ENCODE measurements at regions not wholly inside any gene's neighbourhood (a gene's known extent, or its start where the extent isn't known, plus 50 kb on each side); places are given as distances from the start of the nearest gene placed in this dataset.

GRCh38 chr5:136526791-136527190, 161.4 kb upstream of the TRPC7 start:
- DNase-seq, result no peak

DNA sequence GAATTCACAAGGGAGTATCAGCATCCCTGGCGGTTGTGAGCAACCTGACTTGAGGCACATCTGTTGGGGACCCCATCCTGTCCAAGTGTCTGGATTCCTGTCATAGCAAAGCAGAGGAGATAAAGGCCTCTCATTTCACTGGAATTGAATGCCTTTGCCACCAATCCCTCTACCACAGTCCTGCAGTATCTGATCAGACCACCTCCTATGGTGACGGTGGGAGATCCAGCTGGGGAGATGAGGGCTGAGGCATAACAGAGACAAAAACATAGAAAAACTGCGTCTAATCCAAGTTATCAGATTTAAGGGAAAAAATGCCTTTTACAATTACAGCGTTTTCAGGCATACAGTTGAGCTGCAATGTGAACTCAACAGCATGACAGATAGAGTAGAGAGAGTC, 160.7 kb upstream of the TRPC7 start:
- DNase-seq, result no peak

DNA sequence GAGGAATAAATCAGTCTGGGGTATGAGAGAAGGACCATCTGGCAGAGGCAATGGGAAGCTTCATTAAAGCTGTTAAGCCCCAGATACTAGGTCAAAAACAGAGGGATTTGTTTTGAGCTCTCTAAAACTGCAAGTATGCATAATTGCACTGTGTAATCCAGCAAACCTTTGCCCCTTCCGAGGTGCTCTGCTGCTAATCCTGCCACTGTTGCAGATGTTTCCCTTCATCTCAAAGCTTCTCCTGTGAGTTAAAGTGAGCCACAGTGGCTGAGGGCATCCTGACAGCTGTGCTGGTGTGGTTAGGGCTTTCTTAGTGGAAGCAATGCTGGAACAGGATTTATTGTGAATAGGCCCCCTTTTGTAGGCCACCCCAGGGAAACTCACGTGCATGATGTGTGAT, 160.3 kb upstream of the TRPC7 start:
- no peak for DNase-seq

DNA sequence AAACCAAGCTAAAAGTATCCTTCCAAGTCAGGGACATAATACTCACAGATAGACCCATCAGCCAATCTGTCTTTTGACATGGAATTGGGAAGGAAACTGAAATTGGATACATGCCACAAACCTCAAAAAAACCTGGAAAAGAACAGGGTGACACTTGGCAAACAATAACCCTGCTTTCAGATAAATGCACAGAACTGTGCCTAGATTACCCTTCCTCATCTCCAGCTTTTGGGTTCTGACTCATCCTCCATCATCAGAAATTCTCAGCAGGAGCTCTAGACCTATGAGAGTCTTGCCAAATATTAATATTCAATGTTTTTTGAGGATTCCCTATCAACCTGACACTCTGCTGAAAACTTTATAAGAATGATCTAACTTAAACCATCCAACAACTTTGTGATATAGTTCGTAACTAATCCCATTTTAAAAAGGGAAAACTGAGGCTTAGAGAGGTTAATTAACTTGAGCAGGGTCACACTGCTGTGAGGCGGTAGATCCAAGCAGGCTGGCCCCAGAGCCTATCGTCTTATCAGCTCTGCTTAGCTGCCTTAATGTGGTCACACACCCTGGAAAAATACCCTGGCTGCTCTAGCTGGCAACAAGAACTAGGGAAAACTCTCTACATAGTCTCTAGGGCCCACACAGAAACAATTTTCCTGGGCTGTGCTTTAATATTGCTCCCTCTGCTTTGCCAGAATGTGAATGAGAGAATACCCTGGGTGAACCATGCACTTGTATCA, 157.0 kb upstream of the TRPC7 start:
- DNase-seq, result peak; percentile 19

DNA sequence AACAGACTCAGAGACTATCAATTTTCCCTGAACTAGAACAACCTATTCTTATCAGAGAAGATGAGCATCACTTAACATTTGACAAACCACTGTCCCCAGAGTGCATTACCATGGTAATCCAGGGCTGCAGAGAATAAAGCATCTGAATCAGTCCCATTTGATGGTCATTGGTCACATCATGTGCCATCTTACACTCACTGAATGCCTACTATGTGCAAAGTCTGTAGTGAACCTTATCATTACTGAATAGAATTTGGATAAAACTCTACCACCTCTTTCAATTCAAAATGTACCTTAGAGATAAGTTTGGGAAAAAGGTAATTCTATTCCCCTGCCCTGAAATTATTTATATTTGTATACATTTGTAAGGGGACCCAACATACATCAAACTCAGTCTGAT, 156.4 kb upstream of the TRPC7 start:
- no peak for DNase-seq

GRCh38 chr5:136518814-136519213, 153.5 kb upstream of the TRPC7 start:
- DNase-seq, result peak; percentile 9

DNA sequence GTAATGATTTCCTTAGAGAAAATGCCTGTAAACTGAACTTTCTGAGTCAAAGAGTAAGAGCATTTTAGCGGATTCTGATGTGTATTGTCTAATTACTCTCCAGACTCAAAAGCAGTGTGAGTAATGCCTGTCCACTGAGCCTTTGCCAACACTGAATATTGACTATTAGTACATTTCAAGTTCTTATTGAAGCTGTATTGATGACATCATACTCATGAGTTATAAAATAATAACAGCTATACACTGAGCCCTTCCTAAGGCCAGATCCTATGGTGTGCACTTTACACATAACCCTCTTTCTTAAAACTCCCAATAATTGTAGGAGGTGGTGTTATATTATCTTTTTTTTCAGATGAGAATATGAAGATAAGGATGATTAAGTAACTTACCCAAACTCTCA, 152.8 kb upstream of the TRPC7 start:
- DNase-seq, result no peak

GRCh38 chr5:136517755-136518154, 152.4 kb upstream of the TRPC7 start:
- no peak for DNase-seq

GRCh38 chr5:136516637-136517036, 151.3 kb upstream of the TRPC7 start:
- DNase-seq, result peak; percentile 68

GRCh38 chr5:136513430-136513829, 148.1 kb upstream of the TRPC7 start:
- no peak for DNase-seq

- DNase-seq, result no peak
Observed at GRCh38 chr5:136511046-136511445, 145.7 kb upstream of the TRPC7 start.

DNA sequence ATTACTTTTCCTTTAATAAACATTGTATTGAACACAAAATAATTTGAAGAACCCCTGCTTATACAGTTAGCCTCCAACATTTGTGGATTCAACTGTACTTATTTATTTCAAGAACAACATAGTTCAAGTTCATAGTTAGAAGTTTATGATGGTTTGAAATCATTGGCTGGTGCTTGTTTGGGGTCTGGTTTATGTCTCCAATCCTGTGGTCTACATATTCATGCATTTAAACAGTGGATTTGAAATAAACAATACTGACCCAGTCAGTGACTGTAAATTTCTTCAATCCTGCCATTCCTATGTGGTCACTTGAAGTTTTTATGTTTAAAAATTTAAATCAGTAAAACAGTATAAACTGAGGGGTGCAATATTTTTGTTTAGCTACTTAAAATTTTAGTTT, 145.1 kb upstream of the TRPC7 start:
- DNase-seq, result no peak

- DNase-seq, result no peak
Observed at GRCh38 chr5:136506131-136506530, 140.8 kb upstream of the TRPC7 start.

DNA sequence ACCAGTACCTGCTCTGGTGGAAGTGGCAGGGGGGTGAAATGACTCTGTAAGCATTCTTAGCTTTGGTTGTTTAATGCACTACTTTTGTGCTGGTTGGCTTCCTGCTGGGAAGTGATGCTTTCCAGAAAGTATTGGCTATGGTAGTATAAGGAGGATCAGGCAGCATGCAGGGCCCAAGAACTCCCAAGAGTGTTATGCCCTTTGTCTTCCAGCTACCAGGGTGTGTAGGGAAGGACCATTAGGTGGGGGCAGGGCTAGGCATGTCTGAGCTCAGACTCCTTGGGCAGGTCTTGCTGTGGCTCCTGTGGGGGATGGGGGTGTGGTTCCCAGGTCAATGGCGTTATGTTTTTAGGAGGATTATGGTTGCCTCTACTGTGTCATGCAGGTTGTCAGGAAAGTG, 135.8 kb upstream of the TRPC7 start:
- DNase-seq, result no peak

DNA sequence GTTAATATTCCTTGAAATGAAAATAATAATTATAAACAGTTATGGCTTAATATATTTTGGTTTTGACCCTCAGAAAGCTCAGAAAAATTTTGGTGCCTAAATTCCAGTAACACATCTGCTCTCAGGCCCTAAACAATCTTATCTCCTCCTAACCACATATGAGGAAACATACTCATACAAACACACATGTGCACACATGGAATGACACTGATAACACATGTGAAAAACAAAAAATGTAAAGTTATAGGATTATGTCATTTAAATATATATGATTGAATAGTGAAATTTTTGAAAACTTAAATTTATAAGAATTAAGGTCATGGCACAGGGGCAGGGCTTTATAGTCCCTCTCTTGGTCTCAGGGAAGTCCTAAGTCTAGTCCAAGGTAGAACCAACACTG, 127.2 kb upstream of the TRPC7 start:
- no peak for DNase-seq

GRCh38 chr5:136491806-136492205, 126.5 kb upstream of the TRPC7 start:
- DNase-seq, result no peak

- DNase-seq, result no peak
Observed at GRCh38 chr5:136484808-136485325, 119.5 kb upstream of the TRPC7 start.

GRCh38 chr5:136482206-136482605, 116.9 kb upstream of the TRPC7 start:
- no peak for DNase-seq

DNA sequence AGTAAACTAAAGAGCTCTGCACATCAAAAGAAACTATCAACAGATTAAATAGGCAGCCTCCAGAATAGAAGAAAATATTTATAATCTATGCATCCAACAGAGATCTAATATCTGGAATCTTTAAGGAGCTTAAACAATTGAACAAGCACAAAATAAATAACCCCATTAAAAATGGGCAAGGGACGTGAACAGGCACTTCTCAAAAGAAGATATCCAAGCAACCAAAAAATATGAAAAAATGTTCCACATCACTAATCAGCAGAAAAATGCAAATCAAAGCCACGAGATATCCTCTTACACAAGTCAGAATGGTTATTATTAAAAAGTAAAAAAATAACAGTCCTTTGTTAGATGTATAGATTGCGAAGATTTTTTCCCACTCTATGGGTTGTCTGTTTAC, 109.1 kb upstream of the TRPC7 start:
- DNase-seq, result no peak

DNA sequence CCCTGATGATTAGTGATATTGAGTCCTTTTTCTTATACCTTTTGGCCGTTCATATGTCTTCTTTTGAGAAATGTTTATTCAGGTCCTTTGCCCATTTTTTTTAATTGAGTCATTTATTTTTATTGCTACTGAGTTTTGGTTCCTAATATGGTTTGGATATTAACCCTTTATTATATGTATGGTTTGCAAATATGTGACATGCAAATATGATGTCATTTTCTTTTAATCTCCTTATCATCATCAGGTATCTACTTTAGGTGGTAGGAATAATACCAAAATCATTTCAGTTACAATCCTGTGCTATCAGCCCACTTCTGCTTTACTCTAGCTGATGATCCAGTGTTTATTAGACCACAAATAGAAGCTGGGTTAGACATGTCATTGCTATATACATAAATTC, 102.3 kb upstream of the TRPC7 start:
- no peak for DNase-seq

GRCh38 chr5:136466041-136466415, 100.7 kb upstream of the TRPC7 start:
- DNase-seq, result no peak

- no peak for DNase-seq
Observed at GRCh38 chr5:136458481-136458880, 93.1 kb upstream of the TRPC7 start.

GRCh38 chr5:136457390-136458013, 92.2 kb upstream of the TRPC7 start:
- no peak for DNase-seq

GRCh38 chr5:136455409-136455808, 90.1 kb upstream of the TRPC7 start:
- DNase-seq, result no peak

Measured in hematopoietic multipotent progenitor cell treated with erythropoietin and hydrocortisone succinate and interleukin-3 and kit ligand, for 6 days (in vitro differentiated cells).